Testis (tissue), 2 donors: ENCODE measurements at regions not wholly inside any gene's neighbourhood (a gene's known extent, or its start where the extent isn't known, plus 50 kb on each side); places are given as distances from the start of the nearest gene placed in this dataset.

ENCODE experiments used
- CTCF ChIP-seq, 3 experiments: fragments of 450-650 bp in 2 of 3; fragments of 200-600 bp in 1 of 3; sonication (generic) in 1 of 3; IDR thresholded peaks; one replicate each; pipeline ENCODE4 v1.5.1; 2016 to 2019; ENCODE audit warnings: antibody characterized with exemption in 3 of 3, mild to moderate bottlenecking in 2 of 3, moderate library complexity in 1 of 3
- POLR2A ChIP-seq: fragments of 450-650 bp; IDR thresholded peaks from one replicate; pipeline ENCODE4 v1.6.1; 2017; ENCODE audit warnings: antibody characterized with exemption, mild to moderate bottlenecking, moderate library complexity

- TF ChIP-seq CTCF (IDR thresholded peaks at IDR 0.05) (no peak), POLR2A (no peak)
Measured at GRCh38 chr11:92002568-92002967, 222.1 kb upstream of the FAT3 start.
